ENCODE measurements at regions not wholly inside any gene's neighbourhood (a gene's known extent, or its start where the extent isn't known, plus 50 kb on each side); places are given as distances from the start of the nearest gene placed in this dataset.
"Not testable (repeated sequence)": the region's sequence is repeated elsewhere in the genome, so short reads cannot be mapped to it uniquely, and the experiment has no call there.

- Histone ChIP-seq H3K4me3 (ENCODE audit: low read depth, low read length) (no peak overlapping the region), H3K27ac (no peak overlapping the region), H3K36me3 (no peaks in the 10 kb centered on the region), H3K27me3 (ENCODE audit: insufficient read depth, low read depth, severe bottlenecking) (no peaks in the 10 kb centered on the region), H3K9me3 (ENCODE audit: severe bottlenecking) (no peaks in the 10 kb centered on the region)
- TF ChIP-seq CTCF (IDR thresholded peaks at IDR 0.05; ENCODE audit: low read depth, low read length): no peak
- no peak for DNase-seq
Observed at GRCh38 chr7:10463701-10464100, 510.0 kb upstream of the PHF14 start.

GRCh38 chr7:10465536-10465935 is 508.1 kb upstream of the PHF14 start:
- not testable (repeated sequence) for H3K27me3 ChIP-seq (ENCODE audit: insufficient read depth, low read depth, severe bottlenecking); H3K36me3 ChIP-seq; DNase-seq; H3K27ac ChIP-seq; H3K9me3 ChIP-seq (ENCODE audit: severe bottlenecking); H3K4me3 ChIP-seq (ENCODE audit: low read depth, low read length)

DNA sequence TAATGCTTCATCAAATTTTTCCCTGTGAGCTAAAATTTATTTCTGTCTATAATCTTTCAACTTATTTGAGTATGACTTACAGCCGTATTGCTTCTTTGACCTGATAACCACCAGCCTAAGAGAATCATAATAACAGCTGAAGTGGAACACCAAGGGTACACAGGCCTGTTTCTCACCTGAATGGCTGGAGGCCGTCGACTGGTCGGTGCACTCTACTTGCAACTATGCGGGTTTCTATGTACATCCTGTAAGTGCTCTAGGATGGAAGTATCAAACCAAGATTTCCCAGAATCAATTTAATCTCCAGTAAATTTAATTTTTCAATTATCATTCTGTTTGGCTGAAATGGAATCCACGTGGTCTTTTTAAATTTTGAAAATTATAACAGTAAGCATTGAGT is 504.8 kb upstream of the PHF14 start:
- no peak overlapping the region for H3K27ac ChIP-seq
- no peak for TF ChIP-seq CTCF (IDR thresholded peaks at IDR 0.05; ENCODE audit: low read depth, low read length)
- H3K4me3 ChIP-seq (ENCODE audit: low read depth, low read length): no peak overlapping the region
- H3K27me3 ChIP-seq (ENCODE audit: insufficient read depth, low read depth, severe bottlenecking): no peaks in the 10 kb centered on the region
- DNase-seq: no peak
- H3K36me3 ChIP-seq: no peaks in the 10 kb centered on the region
- no peaks in the 10 kb centered on the region for H3K9me3 ChIP-seq (ENCODE audit: severe bottlenecking)

- Histone ChIP-seq H3K27me3 (ENCODE audit: insufficient read depth, low read depth, severe bottlenecking) (no peaks in the 10 kb centered on the region), H3K4me3 (ENCODE audit: low read depth, low read length) (no peak overlapping the region), H3K27ac (no peak overlapping the region), H3K9me3 (ENCODE audit: severe bottlenecking) (no peaks in the 10 kb centered on the region), H3K36me3 (no peaks in the 10 kb centered on the region)
- no peak for TF ChIP-seq CTCF (IDR thresholded peaks at IDR 0.05; ENCODE audit: low read depth, low read length)
- no peak for DNase-seq
Observed at GRCh38 chr7:10469476-10469875, 504.2 kb upstream of the PHF14 start.

- H3K9me3 ChIP-seq (ENCODE audit: severe bottlenecking): no peaks in the 10 kb centered on the region
- no peak for DNase-seq
- H3K4me3 ChIP-seq (ENCODE audit: low read depth, low read length): no peak overlapping the region
- TF ChIP-seq CTCF (IDR thresholded peaks at IDR 0.05; ENCODE audit: low read depth, low read length): no peak
- no peaks in the 10 kb centered on the region for H3K36me3 ChIP-seq
- no peak overlapping the region for H3K27ac ChIP-seq
- H3K27me3 ChIP-seq (ENCODE audit: insufficient read depth, low read depth, severe bottlenecking): no peaks in the 10 kb centered on the region
Observed at GRCh38 chr7:10471280-10472058, 502.2 kb upstream of the PHF14 start.

DNA sequence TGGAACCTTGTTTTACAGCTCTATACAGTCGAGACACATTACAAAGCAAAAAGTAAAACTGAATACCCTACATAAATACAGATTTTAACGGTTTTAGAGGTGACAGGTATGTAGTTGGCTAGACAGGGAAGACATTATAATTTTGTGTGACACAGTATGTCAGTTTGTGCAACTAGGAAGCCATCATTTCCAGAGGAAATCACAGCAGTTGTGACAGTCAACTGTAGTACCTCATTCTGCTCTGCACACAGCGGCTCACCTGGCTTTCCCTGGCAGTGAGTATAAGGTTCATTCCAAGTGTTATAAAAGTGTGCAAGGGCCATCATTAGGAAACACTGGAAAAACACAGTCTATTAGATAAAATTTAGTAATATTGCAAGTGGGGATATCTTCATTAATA is 501.6 kb upstream of the PHF14 start:
- Histone ChIP-seq H3K27ac (no peak overlapping the region), H3K9me3 (ENCODE audit: severe bottlenecking) (no peaks in the 10 kb centered on the region), H3K36me3 (no peaks in the 10 kb centered on the region), H3K27me3 (ENCODE audit: insufficient read depth, low read depth, severe bottlenecking) (no peaks in the 10 kb centered on the region), H3K4me3 (ENCODE audit: low read depth, low read length) (no peak overlapping the region)
- no peak for DNase-seq
- no peak for TF ChIP-seq CTCF (IDR thresholded peaks at IDR 0.05; ENCODE audit: low read depth, low read length)
